ENCODE measurements at regions not wholly inside any gene's neighbourhood (a gene's known extent, or its start where the extent isn't known, plus 50 kb on each side); places are given as distances from the start of the nearest gene placed in this dataset.

GRCh38 chr13:59340151-59340550 is 823.6 kb downstream of the DIAPH3 start:
- no peak for DNase-seq

GRCh38 chr13:59340581-59340980 is 823.1 kb downstream of the DIAPH3 start:
- no peak for DNase-seq

- no peak for DNase-seq
Observed at GRCh38 chr13:59342400-59342799, 821.3 kb downstream of the DIAPH3 start.

GRCh38 chr13:59343132-59343531 is 820.6 kb downstream of the DIAPH3 start:
- DNase-seq = no peak

- no peak for DNase-seq
Observed at GRCh38 chr13:59343993-59344822, 819.5 kb downstream of the DIAPH3 start.

- no peak for DNase-seq
Observed at GRCh38 chr13:59345311-59345710, 818.4 kb downstream of the DIAPH3 start.

- DNase-seq = no peak
Observed at GRCh38 chr13:59346999-59347723, 816.6 kb downstream of the DIAPH3 start.

GRCh38 chr13:59348617-59349016 is 815.1 kb downstream of the DIAPH3 start:
- no peak for DNase-seq

GRCh38 chr13:59352600-59352999 is 811.1 kb downstream of the DIAPH3 start:
- no peak for DNase-seq

- DNase-seq = no peak
Observed at GRCh38 chr13:59354665-59355369, 808.9 kb downstream of the DIAPH3 start.

GRCh38 chr13:59356607-59357006 is 807.1 kb downstream of the DIAPH3 start:
- no peak for DNase-seq

GRCh38 chr13:59358014-59358413 is 805.7 kb downstream of the DIAPH3 start:
- DNase-seq = no peak

GRCh38 chr13:59360108-59360507 is 803.6 kb downstream of the DIAPH3 start:
- no peak for DNase-seq

GRCh38 chr13:59360916-59361315 is 802.8 kb downstream of the DIAPH3 start:
- no peak for DNase-seq

GRCh38 chr13:59363313-59363712 is 800.4 kb downstream of the DIAPH3 start:
- DNase-seq = no peak

- DNase-seq = no peak
Observed at GRCh38 chr13:59363947-59364346, 799.8 kb downstream of the DIAPH3 start.

- DNase-seq = no peak
Observed at GRCh38 chr13:59364641-59365085, 799.1 kb downstream of the DIAPH3 start.

GRCh38 chr13:59367467-59367866 is 796.3 kb downstream of the DIAPH3 start:
- no peak for DNase-seq

GRCh38 chr13:59367904-59368303 is 795.8 kb downstream of the DIAPH3 start:
- no peak for DNase-seq

- no peak for DNase-seq
Observed at GRCh38 chr13:59368693-59369092, 795.0 kb downstream of the DIAPH3 start.

GRCh38 chr13:59371229-59371628 is 792.5 kb downstream of the DIAPH3 start:
- DNase-seq = no peak

- no peak for DNase-seq
Observed at GRCh38 chr13:59373341-59373740, 790.4 kb downstream of the DIAPH3 start.

GRCh38 chr13:59374691-59375090 is 789.0 kb downstream of the DIAPH3 start:
- no peak for DNase-seq

GRCh38 chr13:59384154-59384553 is 779.6 kb downstream of the DIAPH3 start:
- DNase-seq = no peak
